Erythroblast (primary cell): ENCODE measurements at regions not wholly inside any gene's neighbourhood (a gene's known extent, or its start where the extent isn't known, plus 50 kb on each side); places are given as distances from the start of the nearest gene placed in this dataset.

Experiments used
- GATA1 ChIP-seq: IDR thresholded peaks from 2 replicates; pipeline ENCODE4 v1.6.1; 2011; ENCODE audit warnings: low read depth, mild to moderate bottlenecking, control low read depth, low read length, moderate library complexity
- POLR2A ChIP-seq: IDR thresholded peaks from 2 replicates; pipeline ENCODE4 v1.6.1; 2011; ENCODE audit warnings: mild to moderate bottlenecking, low read length

GRCh38 chr12:19856389-19856788, 417.1 kb downstream of the AEBP2 start:
- TF ChIP-seq POLR2A (no peak), GATA1 (no peak)
